MM.1S (cell line): ENCODE measurements at regions not wholly inside any gene's neighbourhood (a gene's known extent, or its start where the extent isn't known, plus 50 kb on each side); places are given as distances from the start of the nearest gene placed in this dataset.

Source experiments
- EZH2phosphoT487 ChIP-seq: fragments of 300-600 bp; sonication (generic); IDR thresholded peaks from 2 replicates; pipeline ENCODE4 v1.6.1; 2018; ENCODE audit warnings: antibody characterized with exemption, low read length
- TF ChIP-seq, protein P1 (sequence below): fragments of 300-600 bp; sonication (generic); IDR thresholded peaks from 2 replicates; pipeline ENCODE4 v1.5.1; 2016; ENCODE audit warnings: antibody characterized with exemption, low read length, mixed read lengths

DNA sequence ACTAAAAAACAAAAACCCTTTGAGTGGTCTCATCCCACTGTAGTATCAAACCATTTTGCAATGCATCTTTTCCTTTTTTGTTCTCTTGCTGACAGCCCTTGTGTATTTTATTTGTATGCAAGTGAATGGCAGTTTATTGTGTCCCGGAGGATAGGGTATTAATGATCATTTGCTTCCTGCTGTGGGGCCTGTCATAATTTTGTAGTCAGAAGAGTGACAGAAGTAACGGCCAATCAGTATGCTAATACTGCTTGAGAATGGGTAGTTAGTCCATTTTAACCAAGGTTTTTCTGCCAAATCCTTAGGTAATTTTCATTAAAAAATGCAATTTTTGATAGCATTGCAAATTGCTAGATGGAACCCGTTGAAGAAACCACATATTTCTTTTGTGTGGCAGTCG is 75.5 kb upstream of the PLSCR5 start:
- TF ChIP-seq, protein P1, sequence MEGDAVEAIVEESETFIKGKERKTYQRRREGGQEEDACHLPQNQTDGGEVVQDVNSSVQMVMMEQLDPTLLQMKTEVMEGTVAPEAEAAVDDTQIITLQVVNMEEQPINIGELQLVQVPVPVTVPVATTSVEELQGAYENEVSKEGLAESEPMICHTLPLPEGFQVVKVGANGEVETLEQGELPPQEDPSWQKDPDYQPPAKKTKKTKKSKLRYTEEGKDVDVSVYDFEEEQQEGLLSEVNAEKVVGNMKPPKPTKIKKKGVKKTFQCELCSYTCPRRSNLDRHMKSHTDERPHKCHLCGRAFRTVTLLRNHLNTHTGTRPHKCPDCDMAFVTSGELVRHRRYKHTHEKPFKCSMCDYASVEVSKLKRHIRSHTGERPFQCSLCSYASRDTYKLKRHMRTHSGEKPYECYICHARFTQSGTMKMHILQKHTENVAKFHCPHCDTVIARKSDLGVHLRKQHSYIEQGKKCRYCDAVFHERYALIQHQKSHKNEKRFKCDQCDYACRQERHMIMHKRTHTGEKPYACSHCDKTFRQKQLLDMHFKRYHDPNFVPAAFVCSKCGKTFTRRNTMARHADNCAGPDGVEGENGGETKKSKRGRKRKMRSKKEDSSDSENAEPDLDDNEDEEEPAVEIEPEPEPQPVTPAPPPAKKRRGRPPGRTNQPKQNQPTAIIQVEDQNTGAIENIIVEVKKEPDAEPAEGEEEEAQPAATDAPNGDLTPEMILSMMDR: no peak
- no peak for TF ChIP-seq EZH2phosphoT487
